ENCODE measurements at regions not wholly inside any gene's neighbourhood (a gene's known extent, or its start where the extent isn't known, plus 50 kb on each side); places are given as distances from the start of the nearest gene placed in this dataset.

DNA sequence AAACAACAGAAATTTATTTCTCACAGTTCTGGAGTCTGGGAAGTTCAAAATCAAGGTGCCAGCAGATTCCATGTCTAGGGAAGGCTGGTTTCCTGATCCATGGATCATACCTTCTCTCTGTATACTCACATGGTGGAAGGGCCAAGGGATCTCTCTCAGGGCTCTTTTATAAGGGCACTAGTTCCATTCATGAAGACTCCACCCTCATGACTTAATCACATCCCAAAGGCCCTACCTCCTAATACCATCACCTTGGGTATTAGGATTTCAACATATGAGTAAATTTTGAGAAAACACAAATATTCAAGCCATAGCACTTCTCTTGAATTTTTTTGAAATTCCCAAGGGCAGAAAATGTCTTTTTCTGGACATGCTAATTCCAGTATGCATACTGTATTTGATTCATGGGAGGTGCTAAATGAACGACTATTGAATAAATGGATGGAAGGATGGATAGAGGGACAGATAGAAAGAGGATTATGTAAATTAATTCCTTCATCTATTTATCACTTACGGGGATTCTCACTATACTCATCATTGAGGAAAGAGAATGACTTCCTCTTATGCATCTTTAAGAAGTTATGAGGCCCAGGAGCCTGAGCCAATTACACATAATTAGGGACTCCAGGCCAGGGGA is 182.8 kb downstream of the NRIP1 start:
- DNase-seq (ENCODE audit: low spot score), result no peak
- H3K27ac ChIP-seq, result no peak overlapping the region
- H3K4me1 ChIP-seq (ENCODE audit: control insufficient read depth in 1 of 2, low read depth in 2 of 2), result no peaks in the 10 kb centered on the region
- no peak for ATAC-seq (ENCODE audit: insufficient number of reproducible peaks, low FRiP score, low read depth)
- H3K36me3 ChIP-seq, result no peaks in the 10 kb centered on the region
- no peaks in the 10 kb centered on the region for H3K27me3 ChIP-seq (replicated peaks; ENCODE audit: insufficient read depth)
- no peak overlapping the region for H3K4me3 ChIP-seq
- TF ChIP-seq, protein P1, sequence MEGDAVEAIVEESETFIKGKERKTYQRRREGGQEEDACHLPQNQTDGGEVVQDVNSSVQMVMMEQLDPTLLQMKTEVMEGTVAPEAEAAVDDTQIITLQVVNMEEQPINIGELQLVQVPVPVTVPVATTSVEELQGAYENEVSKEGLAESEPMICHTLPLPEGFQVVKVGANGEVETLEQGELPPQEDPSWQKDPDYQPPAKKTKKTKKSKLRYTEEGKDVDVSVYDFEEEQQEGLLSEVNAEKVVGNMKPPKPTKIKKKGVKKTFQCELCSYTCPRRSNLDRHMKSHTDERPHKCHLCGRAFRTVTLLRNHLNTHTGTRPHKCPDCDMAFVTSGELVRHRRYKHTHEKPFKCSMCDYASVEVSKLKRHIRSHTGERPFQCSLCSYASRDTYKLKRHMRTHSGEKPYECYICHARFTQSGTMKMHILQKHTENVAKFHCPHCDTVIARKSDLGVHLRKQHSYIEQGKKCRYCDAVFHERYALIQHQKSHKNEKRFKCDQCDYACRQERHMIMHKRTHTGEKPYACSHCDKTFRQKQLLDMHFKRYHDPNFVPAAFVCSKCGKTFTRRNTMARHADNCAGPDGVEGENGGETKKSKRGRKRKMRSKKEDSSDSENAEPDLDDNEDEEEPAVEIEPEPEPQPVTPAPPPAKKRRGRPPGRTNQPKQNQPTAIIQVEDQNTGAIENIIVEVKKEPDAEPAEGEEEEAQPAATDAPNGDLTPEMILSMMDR (IDR thresholded peaks at IDR 0.05), result no peak
- H3K9me3 ChIP-seq, result no peaks in the 10 kb centered on the region

DNA sequence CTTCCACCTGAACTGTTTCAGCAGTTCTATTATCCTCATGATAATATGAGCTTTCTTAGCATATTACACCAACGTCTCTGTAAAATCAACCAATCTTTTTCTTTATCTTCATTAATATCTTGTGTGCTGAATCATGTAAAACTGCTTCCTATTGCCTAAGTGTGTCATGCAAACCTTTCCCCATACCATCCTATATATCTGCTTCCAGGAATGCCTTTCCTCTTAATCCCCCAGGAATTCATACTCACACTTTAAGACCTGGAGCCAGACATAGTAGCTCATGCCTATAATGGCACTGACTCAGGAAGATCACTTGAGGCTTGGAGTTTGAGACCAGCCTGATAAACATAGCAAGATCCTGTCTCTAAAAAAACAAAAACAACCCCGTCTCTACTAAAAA is 183.9 kb downstream of the NRIP1 start:
- no peaks in the 10 kb centered on the region for H3K27me3 ChIP-seq (replicated peaks; ENCODE audit: insufficient read depth)
- TF ChIP-seq, protein P1 (IDR thresholded peaks at IDR 0.05), result no peak
- no peaks in the 10 kb centered on the region for H3K9me3 ChIP-seq
- DNase-seq (ENCODE audit: low spot score) (no peak), ATAC-seq (ENCODE audit: insufficient number of reproducible peaks, low FRiP score, low read depth) (no peak)
- no peaks in the 10 kb centered on the region for H3K36me3 ChIP-seq
- H3K4me3 ChIP-seq, result no peak overlapping the region
- no peak overlapping the region for H3K27ac ChIP-seq
- H3K4me1 ChIP-seq (ENCODE audit: control insufficient read depth in 1 of 2, low read depth in 2 of 2), result no peaks in the 10 kb centered on the region

DNA sequence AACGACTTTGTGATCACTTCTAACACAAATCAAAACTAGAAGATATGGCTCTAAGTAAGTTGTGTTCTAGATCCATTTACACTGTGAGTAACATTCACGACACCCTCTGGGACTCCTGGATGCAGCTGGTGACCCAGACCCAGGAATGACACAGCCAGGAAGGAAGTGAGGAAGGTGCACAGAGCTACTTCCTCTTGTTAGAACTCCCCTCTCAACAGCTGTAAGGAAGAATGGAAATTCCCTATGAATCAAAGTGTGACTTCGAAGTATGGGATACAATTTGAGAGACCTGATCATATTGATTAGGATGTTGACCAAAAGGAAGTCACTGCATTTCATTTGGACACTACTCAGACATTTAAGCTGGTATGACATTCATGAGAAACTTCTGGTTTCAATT is 185.3 kb downstream of the NRIP1 start:
- Histone ChIP-seq H3K4me1 (ENCODE audit: control insufficient read depth in 1 of 2, low read depth in 2 of 2) (no peaks in the 10 kb centered on the region), H3K9me3 (no peaks in the 10 kb centered on the region), H3K27me3 (replicated peaks; ENCODE audit: insufficient read depth) (no peaks in the 10 kb centered on the region), H3K4me3 (no peak overlapping the region), H3K27ac (no peak overlapping the region), H3K36me3 (no peaks in the 10 kb centered on the region)
- TF ChIP-seq, protein P1 (IDR thresholded peaks at IDR 0.05), result no peak
- DNase-seq (ENCODE audit: low spot score), result no peak
- no peak for ATAC-seq (ENCODE audit: insufficient number of reproducible peaks, low FRiP score, low read depth)

DNA sequence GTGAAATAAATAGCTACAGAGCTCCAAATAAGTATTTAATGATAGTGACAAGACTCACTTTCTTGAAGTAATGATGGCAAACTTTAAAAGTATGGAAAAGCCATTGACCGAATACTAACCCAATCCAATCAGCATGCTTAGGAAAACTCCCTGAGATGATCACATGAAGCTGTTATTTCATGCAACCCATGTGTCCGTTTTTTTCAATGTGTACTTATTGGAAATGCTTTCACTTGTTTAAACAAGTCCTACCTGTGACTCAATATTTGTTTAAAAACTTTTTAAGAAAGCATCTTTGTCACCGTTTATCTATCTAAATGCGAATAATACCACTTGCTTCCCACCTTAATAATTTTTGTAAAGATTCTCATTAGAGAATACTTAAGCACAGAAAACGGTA is 185.8 kb downstream of the NRIP1 start:
- TF ChIP-seq, protein P1 (IDR thresholded peaks at IDR 0.05), result no peak
- no peaks in the 10 kb centered on the region for H3K9me3 ChIP-seq
- DNase-seq (ENCODE audit: low spot score) (no peak), ATAC-seq (ENCODE audit: insufficient number of reproducible peaks, low FRiP score, low read depth) (no peak)
- H3K4me3 ChIP-seq, result no peak overlapping the region
- no peak overlapping the region for H3K27ac ChIP-seq
- no peaks in the 10 kb centered on the region for H3K36me3 ChIP-seq
- H3K27me3 ChIP-seq (replicated peaks; ENCODE audit: insufficient read depth), result no peaks in the 10 kb centered on the region
- H3K4me1 ChIP-seq (ENCODE audit: control insufficient read depth in 1 of 2, low read depth in 2 of 2), result no peaks in the 10 kb centered on the region

DNA sequence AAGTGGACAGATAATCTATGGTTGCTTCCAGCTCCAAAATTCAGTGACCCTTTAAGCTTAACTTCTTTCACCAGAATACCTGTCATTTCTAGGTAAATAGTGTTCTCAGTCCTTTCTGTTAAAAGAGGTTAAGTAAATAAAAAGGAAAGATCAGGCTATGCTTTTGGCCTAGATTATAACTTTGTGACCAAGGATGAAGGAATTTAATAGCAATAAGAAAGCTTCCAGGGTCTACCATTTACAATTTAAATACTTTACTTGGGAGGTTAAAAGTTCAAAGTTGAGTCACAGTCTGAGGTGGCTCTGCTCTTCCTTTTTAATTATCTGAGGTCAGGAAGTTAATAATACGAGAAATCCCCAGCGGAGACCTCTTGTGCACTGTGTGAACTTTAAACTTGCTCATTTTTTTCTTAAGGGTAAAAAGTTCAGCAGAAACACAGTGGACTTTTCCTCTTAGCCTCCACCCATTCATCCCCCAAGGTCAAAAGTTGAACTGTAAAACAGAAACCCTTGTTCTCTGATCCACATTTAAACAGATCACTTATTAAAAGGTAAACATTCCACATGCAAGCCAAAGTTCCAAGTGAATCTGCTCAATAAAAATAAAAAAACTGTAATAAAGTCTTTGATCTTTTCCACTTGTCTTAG is 187.1 kb downstream of the NRIP1 start:
- H3K4me1 ChIP-seq (ENCODE audit: control insufficient read depth in 1 of 2, low read depth in 2 of 2), result no peaks in the 10 kb centered on the region
- no peak overlapping the region for H3K4me3 ChIP-seq
- no peaks in the 10 kb centered on the region for H3K27me3 ChIP-seq (replicated peaks; ENCODE audit: insufficient read depth)
- TF ChIP-seq, protein P1 (IDR thresholded peaks at IDR 0.05), result no peak
- DNase-seq (ENCODE audit: low spot score) (no peak), ATAC-seq (ENCODE audit: insufficient number of reproducible peaks, low FRiP score, low read depth) (no peak)
- no peaks in the 10 kb centered on the region for H3K36me3 ChIP-seq
- no peak overlapping the region for H3K27ac ChIP-seq
- H3K9me3 ChIP-seq, result no peaks in the 10 kb centered on the region
